NCI-H2196 treated with DMSO at 0.1 percent for 48 hours (cell line): ENCODE measurements at regions not wholly inside any gene's neighbourhood (a gene's known extent, or its start where the extent isn't known, plus 50 kb on each side); places are given as distances from the start of the nearest gene placed in this dataset.

ENCODE experiments used
- DNase-seq: peaks from one replicate; lab custom pipeline; 2025; ENCODE audit not compliant: unreplicated experiment; lab: John Stamatoyannopoulos, UW

- DNase-seq, result no peak
These were observed 53.0 kb upstream of the CLDN14 start for GRCh38 chr21:36532769-36533467.

GRCh38 chr21:36533468-36533848 lies 53.5 kb upstream of the CLDN14 start:
- no peak for DNase-seq

GRCh38 chr21:36534656-36535055 lies 54.7 kb upstream of the CLDN14 start:
- no peak for DNase-seq

- DNase-seq, result no peak
These were observed 55.8 kb upstream of the CLDN14 start for GRCh38 chr21:36535618-36536241.

- no peak for DNase-seq
These were observed 58.8 kb upstream of the CLDN14 start for GRCh38 chr21:36538761-36539160.

GRCh38 chr21:36539434-36540150 lies 59.7 kb upstream of the CLDN14 start:
- no peak for DNase-seq

- no peak for DNase-seq
These were observed 60.8 kb upstream of the CLDN14 start for GRCh38 chr21:36540700-36541099.

- no peak for DNase-seq
These were observed 61.8 kb upstream of the CLDN14 start for GRCh38 chr21:36541721-36542139.

- DNase-seq, result no peak
These were observed 62.6 kb upstream of the CLDN14 start for GRCh38 chr21:36542312-36543101.

- DNase-seq, result no peak
These were observed 64.0 kb upstream of the CLDN14 start for GRCh38 chr21:36543924-36544323.

GRCh38 chr21:36544545-36544944 lies 64.6 kb upstream of the CLDN14 start:
- no peak for DNase-seq

GRCh38 chr21:36545776-36546511 lies 66.0 kb upstream of the CLDN14 start:
- no peak for DNase-seq

- DNase-seq, result no peak
These were observed 67.5 kb upstream of the CLDN14 start for GRCh38 chr21:36547464-36547863.

- no peak for DNase-seq
These were observed 68.9 kb upstream of the CLDN14 start for GRCh38 chr21:36548866-36549265.

GRCh38 chr21:36549470-36549869 lies 69.5 kb upstream of the CLDN14 start:
- DNase-seq, result no peak

GRCh38 chr21:36550761-36551160 lies 70.8 kb upstream of the CLDN14 start:
- no peak for DNase-seq

- no peak for DNase-seq
These were observed 71.4 kb upstream of the CLDN14 start for GRCh38 chr21:36551321-36551720.

GRCh38 chr21:36551731-36552433 lies 72.0 kb upstream of the CLDN14 start:
- no peak for DNase-seq

GRCh38 chr21:36552434-36552785 lies 72.5 kb upstream of the CLDN14 start:
- no peak for DNase-seq

GRCh38 chr21:36553406-36553805 lies 73.5 kb upstream of the CLDN14 start:
- no peak for DNase-seq
